Neural progenitor cell (in vitro differentiated cells): ENCODE measurements at regions not wholly inside any gene's neighbourhood (a gene's known extent, or its start where the extent isn't known, plus 50 kb on each side); places are given as distances from the start of the nearest gene placed in this dataset.

ENCODE experiments used
- DNase-seq: peaks from one replicate; pipeline ENCODE4 v3.0.0-alpha.2; 2016; ENCODE audit warnings: low spot score
- H2AFZ ChIP-seq: fragments of 200-600 bp; sonication (generic); replicated peaks from 2 replicates; pipeline ENCODE4 v1.6.1; 2016; ENCODE audit warnings: antibody characterized with exemption
- H3F3A ChIP-seq: fragments of 200-600 bp; sonication (generic); 2 replicates; pipeline ENCODE4 v1.6.1; 2016; ENCODE audit warnings: antibody characterized with exemption, low read depth
- H3K27ac ChIP-seq: fragments of 200-600 bp; sonication (generic); 2 replicates; pipeline ENCODE4 v1.5.1; 2016; ENCODE audit warnings: mild to moderate bottlenecking
- H3K27me3 ChIP-seq: fragments of 200-600 bp; sonication (generic); 2 replicates; pipeline ENCODE4 v1.6.1; 2016; ENCODE audit warnings: mild to moderate bottlenecking, moderate library complexity
- H3K36me3 ChIP-seq: fragments of 200-600 bp; sonication (generic); 2 replicates; pipeline ENCODE4 v1.5.1; 2016
- H3K4me1 ChIP-seq: fragments of 200-600 bp; sonication (generic); 2 replicates; pipeline ENCODE4 v1.6.1; 2016; ENCODE audit warnings: mixed run types
- H3K4me2 ChIP-seq: fragments of 200-600 bp; sonication (generic); 2 replicates; pipeline ENCODE4 v1.6.1; 2016
- H3K4me3 ChIP-seq: fragments of 200-600 bp; sonication (generic); 2 replicates; pipeline ENCODE4 v1.5.1; 2016
- H3K79me2 ChIP-seq: fragments of 200-600 bp; sonication (generic); 2 replicates; pipeline ENCODE4 v1.6.1; 2016; ENCODE audit warnings: low read depth
- H3K9ac ChIP-seq: fragments of 200-600 bp; sonication (generic); 2 replicates; pipeline ENCODE4 v1.6.1; 2016
- H3K9me3 ChIP-seq: fragments of 200-600 bp; sonication (generic); 2 replicates; pipeline ENCODE4 v1.5.1; 2016; ENCODE audit warnings: low read depth
- H4K20me1 ChIP-seq: fragments of 200-600 bp; sonication (generic); 2 replicates; pipeline ENCODE4 v1.6.1; 2016; ENCODE audit warnings: low read depth
- H3K27ac Mint-ChIP-seq: 3 replicates; pipeline ENCODE4 v1.8.0; 2021; ENCODE audit warnings: mixed read lengths
- H3K27me3 Mint-ChIP-seq: 2 replicates; pipeline ENCODE4 v1.8.0; 2022; ENCODE audit warnings: low read depth, mild to moderate bottlenecking, inconsistent platforms, moderate library complexity, mixed read lengths; ENCODE audit not compliant: insufficient read depth
- H3K36me3 Mint-ChIP-seq: 3 replicates; pipeline ENCODE4 v1.8.0; 2021; ENCODE audit warnings: mixed read lengths
- H3K4me1 Mint-ChIP-seq: 3 replicates; pipeline ENCODE4 v1.8.0; 2021; ENCODE audit warnings: mixed read lengths
- H3K4me3 Mint-ChIP-seq: 3 replicates; pipeline ENCODE4 v1.8.0; 2021; ENCODE audit warnings: mild to moderate bottlenecking, moderate library complexity, mixed read lengths
- H3K9me3 Mint-ChIP-seq: 3 replicates; pipeline ENCODE4 v1.8.0; 2020; ENCODE audit warnings: mixed read lengths
- EZH2 ChIP-seq: fragments of 200-600 bp; sonication (generic); IDR thresholded peaks from 2 replicates; pipeline ENCODE4 v1.6.1; 2017; ENCODE audit warnings: antibody characterized with exemption, mild to moderate bottlenecking, moderate library complexity
- EZH2phosphoT487 ChIP-seq: fragments of 200-600 bp; sonication (generic); IDR thresholded peaks from 2 replicates; pipeline ENCODE4 v1.6.1; 2017; ENCODE audit warnings: antibody characterized with exemption
- TF ChIP-seq, protein P1 (sequence below): fragments of 200-600 bp; sonication (generic); IDR thresholded peaks from 2 replicates; pipeline ENCODE4 v1.5.1; 2017; ENCODE audit warnings: antibody characterized with exemption, mild to moderate bottlenecking

DNA sequence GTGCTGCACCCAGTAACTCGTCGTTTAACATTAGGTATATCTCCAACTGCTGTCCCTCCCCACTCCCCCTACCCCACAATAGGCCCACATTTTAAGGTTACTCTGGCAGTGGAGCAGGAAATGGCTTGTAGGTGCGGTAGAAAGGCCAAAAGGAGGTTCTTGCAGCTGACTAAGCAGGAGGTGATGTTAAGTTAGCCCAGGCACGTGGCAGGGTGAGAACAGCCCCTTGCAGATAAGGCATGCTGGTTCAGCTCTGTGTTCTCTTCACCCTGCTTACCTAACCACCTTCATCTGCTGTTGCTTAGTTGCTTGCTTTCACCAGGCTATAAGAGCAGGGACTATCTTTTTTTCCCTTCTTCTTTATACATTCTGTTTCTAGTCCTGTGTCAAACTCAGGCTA, 1082.8 kb upstream of the RBFOX1 start:
- no peak for DNase-seq
- Histone ChIP-seq H4K20me1 (no peaks in the 10 kb centered on the region), H3F3A (no peaks in the 10 kb centered on the region), H3K27ac (no peak overlapping the region), H3K4me1 (peaks cover 9% of the 10 kb centered on the region), H3K79me2 (no peaks in the 10 kb centered on the region), H2AFZ (peak overlapping the region; percentile 54), H3K4me2 (no peak overlapping the region), H3K4me3 (no peak overlapping the region), H3K36me3 (no peaks in the 10 kb centered on the region), H3K9ac (no peak overlapping the region), H3K27me3 (no peaks in the 10 kb centered on the region), H3K9me3 (no peaks in the 10 kb centered on the region)
- H3K4me1 Mint-ChIP-seq: peaks cover 42% of the 10 kb centered on the region
- H3K27me3 Mint-ChIP-seq: no peaks in the 10 kb centered on the region
- no peaks in the 10 kb centered on the region for H3K9me3 Mint-ChIP-seq
- peaks cover 3% of the 10 kb centered on the region for H3K36me3 Mint-ChIP-seq
- no peak overlapping the region for H3K27ac Mint-ChIP-seq
- H3K4me3 Mint-ChIP-seq: no peak overlapping the region
- TF ChIP-seq EZH2phosphoT487 (no peak), EZH2 (no peak)
- TF ChIP-seq, protein P1, sequence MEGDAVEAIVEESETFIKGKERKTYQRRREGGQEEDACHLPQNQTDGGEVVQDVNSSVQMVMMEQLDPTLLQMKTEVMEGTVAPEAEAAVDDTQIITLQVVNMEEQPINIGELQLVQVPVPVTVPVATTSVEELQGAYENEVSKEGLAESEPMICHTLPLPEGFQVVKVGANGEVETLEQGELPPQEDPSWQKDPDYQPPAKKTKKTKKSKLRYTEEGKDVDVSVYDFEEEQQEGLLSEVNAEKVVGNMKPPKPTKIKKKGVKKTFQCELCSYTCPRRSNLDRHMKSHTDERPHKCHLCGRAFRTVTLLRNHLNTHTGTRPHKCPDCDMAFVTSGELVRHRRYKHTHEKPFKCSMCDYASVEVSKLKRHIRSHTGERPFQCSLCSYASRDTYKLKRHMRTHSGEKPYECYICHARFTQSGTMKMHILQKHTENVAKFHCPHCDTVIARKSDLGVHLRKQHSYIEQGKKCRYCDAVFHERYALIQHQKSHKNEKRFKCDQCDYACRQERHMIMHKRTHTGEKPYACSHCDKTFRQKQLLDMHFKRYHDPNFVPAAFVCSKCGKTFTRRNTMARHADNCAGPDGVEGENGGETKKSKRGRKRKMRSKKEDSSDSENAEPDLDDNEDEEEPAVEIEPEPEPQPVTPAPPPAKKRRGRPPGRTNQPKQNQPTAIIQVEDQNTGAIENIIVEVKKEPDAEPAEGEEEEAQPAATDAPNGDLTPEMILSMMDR: no peak

DNA sequence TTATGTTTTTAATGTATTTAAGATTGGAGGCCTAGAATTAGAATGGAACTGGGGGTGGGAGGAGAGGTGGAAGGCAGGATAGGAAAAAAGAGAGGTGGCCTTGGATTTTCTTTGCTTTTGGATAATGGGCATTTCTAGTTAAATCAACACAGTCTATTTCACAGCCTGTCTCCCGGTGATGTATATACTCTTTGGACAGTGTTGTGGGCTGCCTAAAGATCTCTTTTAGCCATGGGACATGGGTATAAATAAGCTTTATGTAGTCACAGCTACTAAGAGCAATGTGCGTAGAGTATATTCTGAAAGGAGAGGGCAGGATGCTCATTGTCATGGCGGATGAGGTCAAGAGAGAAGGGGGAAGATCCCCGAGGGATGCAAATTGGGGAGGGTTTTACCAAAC, 1084.4 kb upstream of the RBFOX1 start:
- no peak overlapping the region for H3K4me3 ChIP-seq
- Mint-ChIP-seq H3K9me3 (no peaks in the 10 kb centered on the region), H3K36me3 (peaks cover 3% of the 10 kb centered on the region)

DNA sequence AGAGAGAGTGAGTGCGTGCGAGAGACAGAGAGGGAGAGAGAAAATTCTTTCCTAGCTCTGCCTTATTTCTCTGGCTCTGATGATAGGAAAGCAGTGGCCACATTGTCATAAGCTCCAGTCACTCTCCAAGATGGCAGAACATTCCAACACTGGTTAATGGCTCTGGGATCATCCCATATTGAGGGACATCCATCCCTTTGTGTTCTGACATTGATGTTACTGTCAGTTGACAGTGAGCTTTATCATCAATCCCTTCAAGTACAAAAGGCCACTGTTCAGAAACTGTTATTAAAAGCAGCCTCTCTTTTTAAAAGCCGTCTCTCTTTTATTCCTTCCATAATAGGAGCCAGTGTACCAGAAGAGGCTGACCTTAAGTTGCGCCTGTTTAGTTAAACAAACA, 1084.9 kb upstream of the RBFOX1 start:
- Mint-ChIP-seq H3K27me3 (no peaks in the 10 kb centered on the region), H3K4me3 (no peak overlapping the region), H3K27ac (peak overlapping the region; percentile 11), H3K36me3 (no peaks in the 10 kb centered on the region), H3K4me1 (peaks cover 42% of the 10 kb centered on the region), H3K9me3 (no peaks in the 10 kb centered on the region)
- H3K4me1 ChIP-seq: peaks cover 9% of the 10 kb centered on the region
- no peaks in the 10 kb centered on the region for H3F3A ChIP-seq
- no peaks in the 10 kb centered on the region for H3K9me3 ChIP-seq
- no peaks in the 10 kb centered on the region for H3K27me3 ChIP-seq
- no peak overlapping the region for H3K4me3 ChIP-seq
- H3K27ac ChIP-seq: no peak overlapping the region
- DNase-seq: no peak
- no peak overlapping the region for H3K4me2 ChIP-seq
- no peaks in the 10 kb centered on the region for H3K36me3 ChIP-seq
- no peaks in the 10 kb centered on the region for H3K79me2 ChIP-seq
- no peak overlapping the region for H2AFZ ChIP-seq
- H3K9ac ChIP-seq: no peak overlapping the region
- no peaks in the 10 kb centered on the region for H4K20me1 ChIP-seq
- TF ChIP-seq EZH2phosphoT487: no peak
- TF ChIP-seq, protein P1: no peak
- TF ChIP-seq EZH2: no peak

More for the DNA sequence above, 1084.4 kb upstream of the RBFOX1 start:
- Histone ChIP-seq H3K9ac (no peak overlapping the region), H3K27me3 (no peaks in the 10 kb centered on the region), H3K4me2 (no peak overlapping the region), H3K27ac (no peak overlapping the region), H3K4me1 (peaks cover 9% of the 10 kb centered on the region), H3K9me3 (no peaks in the 10 kb centered on the region), H3F3A (no peaks in the 10 kb centered on the region), H2AFZ (no peak overlapping the region), H4K20me1 (no peaks in the 10 kb centered on the region), H3K36me3 (no peaks in the 10 kb centered on the region), H3K79me2 (no peaks in the 10 kb centered on the region)
- H3K27me3 Mint-ChIP-seq: no peaks in the 10 kb centered on the region
- H3K4me3 Mint-ChIP-seq: no peak overlapping the region
- TF ChIP-seq, protein P1: no peak
- peak overlapping the region; percentile 11 for H3K27ac Mint-ChIP-seq
- H3K4me1 Mint-ChIP-seq: peaks cover 42% of the 10 kb centered on the region
- DNase-seq: no peak

DNA sequence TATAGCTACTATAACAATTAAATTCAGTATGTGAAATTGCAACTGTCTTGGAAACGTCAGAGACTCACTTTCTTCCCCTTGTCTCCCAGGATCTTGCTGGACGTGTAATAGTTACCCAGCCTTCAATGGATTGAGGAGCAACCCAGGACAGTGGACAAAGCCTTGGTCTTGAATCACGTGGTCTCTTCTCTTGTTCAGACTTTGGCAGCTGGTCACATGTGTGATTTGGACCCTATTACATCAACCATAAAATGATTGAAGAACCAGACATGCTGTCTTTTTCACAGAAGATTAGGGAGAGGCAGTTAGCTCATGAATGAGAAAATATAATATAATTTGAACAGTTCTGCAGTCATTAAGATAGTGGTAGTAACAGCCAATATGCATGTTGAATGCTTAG, 1085.5 kb upstream of the RBFOX1 start:
- Histone ChIP-seq H3K4me3 (no peak overlapping the region), H3K4me1 (peaks cover 9% of the 10 kb centered on the region), H2AFZ (no peak overlapping the region), H3K9me3 (no peaks in the 10 kb centered on the region), H3K27ac (no peak overlapping the region), H3K27me3 (no peaks in the 10 kb centered on the region), H3K79me2 (no peaks in the 10 kb centered on the region), H3K9ac (no peak overlapping the region), H3K4me2 (no peak overlapping the region), H4K20me1 (no peaks in the 10 kb centered on the region), H3F3A (no peaks in the 10 kb centered on the region), H3K36me3 (no peaks in the 10 kb centered on the region)
- H3K27me3 Mint-ChIP-seq: no peaks in the 10 kb centered on the region
- no peak for DNase-seq
- H3K4me3 Mint-ChIP-seq: no peak overlapping the region
- TF ChIP-seq EZH2 (no peak), EZH2phosphoT487 (no peak)
- TF ChIP-seq, protein P1: no peak
- H3K9me3 Mint-ChIP-seq: no peaks in the 10 kb centered on the region
- H3K36me3 Mint-ChIP-seq: no peaks in the 10 kb centered on the region
- peaks cover 42% of the 10 kb centered on the region for H3K4me1 Mint-ChIP-seq
- H3K27ac Mint-ChIP-seq: no peak overlapping the region
